DND-41 (cell line): ENCODE measurements at regions not wholly inside any gene's neighbourhood (a gene's known extent, or its start where the extent isn't known, plus 50 kb on each side); places are given as distances from the start of the nearest gene placed in this dataset.

Experiments used
- ATAC-seq: fragments of 200-7000 bp; cut with Tn5 transposase; 3 replicates; pipeline ENCODE4 v1.9.1; 2021; ENCODE audit warnings: low read depth; ENCODE audit not compliant: insufficient read depth
- DNase-seq: peaks from one replicate; pipeline ENCODE4 v3.0.0-alpha.2; 2020
- H2AFZ ChIP-seq: 2 replicates; pipeline ENCODE4 v1.6.0; 2012; ENCODE audit warnings: low read depth, low read length
- H3K27ac ChIP-seq: 2 replicates; pipeline ENCODE4 v1.5.1; 2012; ENCODE audit warnings: low read length, inconsistent platforms
- H3K27me3 ChIP-seq: fragments of 200-600 bp; sonication (generic); 2 replicates; pipeline ENCODE4 v1.6.0; 2012; ENCODE audit warnings: low read length, mild to moderate bottlenecking, inconsistent platforms; ENCODE audit not compliant: insufficient read depth, poor library complexity
- H3K36me3 ChIP-seq: 2 replicates; pipeline ENCODE4 v1.5.1; 2012; ENCODE audit warnings: low read length, inconsistent platforms; ENCODE audit not compliant: insufficient read depth
- H3K4me1 ChIP-seq: 2 replicates; pipeline ENCODE4 v1.5.1; 2012; ENCODE audit warnings: mild to moderate bottlenecking, low read length; ENCODE audit not compliant: insufficient read depth
- H3K4me2 ChIP-seq: 2 replicates; pipeline ENCODE4 v1.6.0; 2012; ENCODE audit warnings: mild to moderate bottlenecking, moderate library complexity, low read length, inconsistent platforms; ENCODE audit not compliant: insufficient read depth
- H3K4me3 ChIP-seq, 2 experiments: fragments of 200-600 bp in 1 of 2; shearing (Covaris generic) in 1 of 2; 2 replicates each; pipeline ENCODE4 v1.5.1; 2012 to 2016; ENCODE audit warnings: inconsistent platforms in 2 of 2, low read length in 2 of 2, mild to moderate bottlenecking in 2 of 2, low read depth in 1 of 2, moderate library complexity in 1 of 2
- H3K79me2 ChIP-seq: 2 replicates; pipeline ENCODE4 v1.6.0; 2012; ENCODE audit warnings: low read length, inconsistent platforms; ENCODE audit not compliant: insufficient read depth
- H3K9ac ChIP-seq: 2 replicates; pipeline ENCODE4 v1.6.0; 2012; ENCODE audit warnings: low read depth, mild to moderate bottlenecking, inconsistent platforms, low read length, moderate library complexity
- H3K9me3 ChIP-seq: 2 replicates; pipeline ENCODE4 v1.5.1; 2012; ENCODE audit warnings: low read length, moderate library complexity, mild to moderate bottlenecking, inconsistent platforms; ENCODE audit not compliant: insufficient read depth, severe bottlenecking
- H4K20me1 ChIP-seq: 2 replicates; pipeline ENCODE4 v1.6.0; 2012; ENCODE audit warnings: low read length; ENCODE audit not compliant: insufficient read depth
- CTCF ChIP-seq: IDR thresholded peaks from 2 replicates; pipeline ENCODE4 v1.5.1; 2012; ENCODE audit warnings: borderline replicate concordance, low read length, moderate library complexity, mild to moderate bottlenecking; ENCODE audit not compliant: poor library complexity, severe bottlenecking; ENCODE audit errors: extremely low read depth
- EZH2 ChIP-seq: IDR thresholded peaks from 3 replicates; pipeline ENCODE4 v1.6.1; 2012; ENCODE audit warnings: borderline replicate concordance, low read depth, mild to moderate bottlenecking, moderate library complexity, low read length, inconsistent platforms; ENCODE audit not compliant: severe bottlenecking

GRCh38 chr3:25214034-25214433, 214.0 kb upstream of the RARB start:
- peak; percentile 5 for DNase-seq
- no peak overlapping the region for H3K4me3 ChIP-seq
- no peaks in the 10 kb centered on the region for H3K27me3 ChIP-seq
- H2AFZ ChIP-seq, result no peak overlapping the region
- no peaks in the 10 kb centered on the region for H3K79me2 ChIP-seq
- H3K9me3 ChIP-seq, result no peaks in the 10 kb centered on the region
- no peaks in the 10 kb centered on the region for H3K36me3 ChIP-seq
- no peak overlapping the region for H3K27ac ChIP-seq
- no peaks in the 10 kb centered on the region for H3K4me1 ChIP-seq
- TF ChIP-seq EZH2, result no peak
- H3K4me2 ChIP-seq, result no peak overlapping the region
- no peak overlapping the region for H3K9ac ChIP-seq
- ATAC-seq, result peak; percentile 74
- no peaks in the 10 kb centered on the region for H4K20me1 ChIP-seq

- Histone ChIP-seq H3K4me2 (no peak overlapping the region), H3K79me2 (no peaks in the 10 kb centered on the region), H3K9ac (no peak overlapping the region), H3K4me3 (no peak overlapping the region), H3K4me1 (no peaks in the 10 kb centered on the region), H3K27ac (no peak overlapping the region), H3K36me3 (no peaks in the 10 kb centered on the region), H3K9me3 (no peaks in the 10 kb centered on the region), H2AFZ (no peak overlapping the region), H3K27me3 (no peaks in the 10 kb centered on the region), H4K20me1 (no peaks in the 10 kb centered on the region)
- DNase-seq (no peak), ATAC-seq (no peak)
- TF ChIP-seq CTCF (no peak), EZH2 (no peak)
Observed at GRCh38 chr3:25218362-25218761, 209.7 kb upstream of the RARB start.

GRCh38 chr3:25226747-25227146, 201.3 kb upstream of the RARB start:
- no peaks in the 10 kb centered on the region for H3K36me3 ChIP-seq
- H3K79me2 ChIP-seq, result no peaks in the 10 kb centered on the region
- H3K4me1 ChIP-seq, result no peaks in the 10 kb centered on the region
- no peak for ATAC-seq
- H3K27me3 ChIP-seq, result no peaks in the 10 kb centered on the region
- no peak for TF ChIP-seq CTCF
- TF ChIP-seq EZH2, result no peak
- H3K9ac ChIP-seq, result no peak overlapping the region
- no peak overlapping the region for H3K4me3 ChIP-seq
- H3K4me2 ChIP-seq, result no peak overlapping the region
- H3K9me3 ChIP-seq, result no peaks in the 10 kb centered on the region
- no peak overlapping the region for H3K27ac ChIP-seq
- no peak overlapping the region for H2AFZ ChIP-seq
- DNase-seq, result no peak
- H4K20me1 ChIP-seq, result no peaks in the 10 kb centered on the region

- Histone ChIP-seq H3K9me3 (no peaks in the 10 kb centered on the region), H3K27me3 (no peaks in the 10 kb centered on the region), H3K4me1 (no peaks in the 10 kb centered on the region), H3K9ac (no peak overlapping the region), H4K20me1 (no peaks in the 10 kb centered on the region), H3K36me3 (no peaks in the 10 kb centered on the region), H3K79me2 (no peaks in the 10 kb centered on the region), H2AFZ (no peak overlapping the region), H3K27ac (no peak overlapping the region), H3K4me2 (no peak overlapping the region), H3K4me3 (no peak overlapping the region)
- no peak for TF ChIP-seq CTCF
- no peak for TF ChIP-seq EZH2
- DNase-seq (no peak), ATAC-seq (no peak)
Observed at GRCh38 chr3:25229586-25229985, 198.5 kb upstream of the RARB start.
